ENCODE measurements at regions not wholly inside any gene's neighbourhood (a gene's known extent, or its start where the extent isn't known, plus 50 kb on each side); places are given as distances from the start of the nearest gene placed in this dataset.

DNA sequence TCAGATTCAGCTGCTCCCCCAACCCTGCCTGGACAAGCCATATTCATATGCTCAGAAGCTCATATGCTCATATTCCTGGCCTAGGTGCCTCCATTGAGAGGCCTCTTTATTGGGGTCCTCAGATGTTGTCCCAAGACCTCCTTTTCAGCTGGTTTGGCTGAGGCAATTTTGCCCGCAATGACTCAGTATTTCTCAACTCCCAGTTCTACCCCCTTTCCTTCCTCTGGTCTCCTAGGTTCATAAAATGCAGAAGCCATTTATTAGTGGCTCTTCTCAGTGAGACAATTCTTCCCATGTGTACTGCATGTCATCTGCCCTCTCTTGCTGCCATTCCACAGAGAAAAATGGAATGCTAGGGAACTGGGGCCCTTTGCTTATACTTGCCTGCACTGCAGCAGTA lies 110.7 kb downstream of the INHBA start:
- Histone ChIP-seq H3K4me1 (ENCODE audit: control insufficient read depth in 2 of 2, insufficient read depth in 2 of 2, low read length in 2 of 2) (no peaks in the 10 kb centered on the region), H3K79me2 (ENCODE audit: control insufficient read depth, insufficient read depth, low read length) (no peaks in the 10 kb centered on the region), H4K20me1 (ENCODE audit: control insufficient read depth, insufficient read depth, low read length, poor library complexity, severe bottlenecking) (no peaks in the 10 kb centered on the region), H3K9ac (ENCODE audit: low read length) (no peak overlapping the region), H3K4me2 (replicated peaks; ENCODE audit: low read depth, low read length, poor library complexity, severe bottlenecking) (no peak overlapping the region), H3K9me3 (ENCODE audit: control extremely low read depth in 1 of 3, control insufficient read depth in 2 of 3, insufficient read depth in 1 of 3, low read length in 2 of 3) (peaks cover 0 to 11% (median 0%) of the 10 kb centered on the region in 3 donors), H3K27me3 (replicated peaks in 1 of 4; ENCODE audit: control extremely low read depth in 1 of 4, control insufficient read depth in 3 of 4, insufficient read depth in 4 of 4, low read length in 3 of 4) (no peaks in the 10 kb centered on the region), H3K4me3 (ENCODE audit: control extremely low read depth in 1 of 5, extremely low read depth in 1 of 5, insufficient read depth in 1 of 5, low read depth in 2 of 5, low read length in 4 of 5) (no peak overlapping the region), H2AFZ (ENCODE audit: insufficient read depth, low read depth, low read length, poor library complexity, severe bottlenecking) (no peak overlapping the region), H3K27ac (ENCODE audit: low read length in 2 of 2) (no peak overlapping the region), H3K36me3 (replicated peaks in 1 of 2; ENCODE audit: control extremely low read depth in 1 of 2, control insufficient read depth in 1 of 2, extremely low read depth in 1 of 2, insufficient read depth in 2 of 2, low read length in 1 of 2) (no peaks in the 10 kb centered on the region)
- Mint-ChIP-seq H3K9me3 (ENCODE audit: insufficient read depth) (peaks cover 4% of the 10 kb centered on the region), H3K27me3 (peaks cover 18% of the 10 kb centered on the region), H3K4me3 (no peak overlapping the region), H3K27ac (no peak overlapping the region), H3K4me1 (no peaks in the 10 kb centered on the region)
- ChIA-PET CTCF (no interaction called here), POLR2A (no interaction called here)
- 88% methylated on average over 1 of the region's 1 CpG for WGBS (ENCODE audit: insufficient coverage)
- DNase-seq: no peak
- TF ChIP-seq EZH2 (IDR thresholded peaks at IDR 0.05; ENCODE audit: borderline replicate concordance, insufficient read depth, low read depth, low read length, poor library complexity, severe bottlenecking): no peak
- TF ChIP-seq, protein P1, sequence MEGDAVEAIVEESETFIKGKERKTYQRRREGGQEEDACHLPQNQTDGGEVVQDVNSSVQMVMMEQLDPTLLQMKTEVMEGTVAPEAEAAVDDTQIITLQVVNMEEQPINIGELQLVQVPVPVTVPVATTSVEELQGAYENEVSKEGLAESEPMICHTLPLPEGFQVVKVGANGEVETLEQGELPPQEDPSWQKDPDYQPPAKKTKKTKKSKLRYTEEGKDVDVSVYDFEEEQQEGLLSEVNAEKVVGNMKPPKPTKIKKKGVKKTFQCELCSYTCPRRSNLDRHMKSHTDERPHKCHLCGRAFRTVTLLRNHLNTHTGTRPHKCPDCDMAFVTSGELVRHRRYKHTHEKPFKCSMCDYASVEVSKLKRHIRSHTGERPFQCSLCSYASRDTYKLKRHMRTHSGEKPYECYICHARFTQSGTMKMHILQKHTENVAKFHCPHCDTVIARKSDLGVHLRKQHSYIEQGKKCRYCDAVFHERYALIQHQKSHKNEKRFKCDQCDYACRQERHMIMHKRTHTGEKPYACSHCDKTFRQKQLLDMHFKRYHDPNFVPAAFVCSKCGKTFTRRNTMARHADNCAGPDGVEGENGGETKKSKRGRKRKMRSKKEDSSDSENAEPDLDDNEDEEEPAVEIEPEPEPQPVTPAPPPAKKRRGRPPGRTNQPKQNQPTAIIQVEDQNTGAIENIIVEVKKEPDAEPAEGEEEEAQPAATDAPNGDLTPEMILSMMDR (IDR thresholded peaks at IDR 0.05): no peak
- ATAC-seq (ENCODE audit: low read depth): no peak
- intact Hi-C loops (cut with micrococcal nuclease): no loop called here

DNA sequence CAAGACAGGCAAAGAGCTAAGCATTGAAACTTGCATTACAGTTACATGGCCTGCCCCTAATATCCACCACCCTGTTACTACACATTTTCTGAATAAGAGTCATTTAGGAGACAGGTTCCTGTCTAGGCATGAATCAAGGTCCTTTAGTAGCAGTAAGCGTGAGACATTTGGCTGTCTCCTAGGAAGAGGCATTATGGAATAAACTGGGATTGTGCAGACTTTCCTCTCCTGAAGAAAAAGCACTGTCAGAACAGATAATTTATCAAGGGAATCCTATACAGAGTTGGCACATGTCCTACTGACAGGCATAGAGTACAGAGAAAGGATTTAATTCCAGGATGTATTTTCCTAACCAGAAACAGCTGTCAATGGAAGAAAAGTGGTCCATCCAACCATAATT lies 111.9 kb downstream of the INHBA start:
- DNase-seq: no peak
- no CpG with 5 or more reads among the region's 1 CpG for WGBS (ENCODE audit: insufficient coverage)
- H3K9me3 Mint-ChIP-seq (ENCODE audit: insufficient read depth): peaks cover 4% of the 10 kb centered on the region
- no peak for ATAC-seq (ENCODE audit: low read depth)
- no peaks in the 10 kb centered on the region for H4K20me1 ChIP-seq (ENCODE audit: control insufficient read depth, insufficient read depth, low read length, poor library complexity, severe bottlenecking)
- H3K27me3 ChIP-seq (replicated peaks in 1 of 4; ENCODE audit: control extremely low read depth in 1 of 4, control insufficient read depth in 3 of 4, insufficient read depth in 4 of 4, low read length in 3 of 4): no peaks in the 10 kb centered on the region
- no peaks in the 10 kb centered on the region for H3K79me2 ChIP-seq (ENCODE audit: control insufficient read depth, insufficient read depth, low read length)
- H3K36me3 ChIP-seq (replicated peaks in 1 of 2; ENCODE audit: control extremely low read depth in 1 of 2, control insufficient read depth in 1 of 2, extremely low read depth in 1 of 2, insufficient read depth in 2 of 2, low read length in 1 of 2): no peaks in the 10 kb centered on the region
- H3K27ac ChIP-seq (ENCODE audit: low read length in 2 of 2): no peak overlapping the region
- intact Hi-C loops (cut with micrococcal nuclease): no loop called here
- no peak overlapping the region for H2AFZ ChIP-seq (ENCODE audit: insufficient read depth, low read depth, low read length, poor library complexity, severe bottlenecking)
- H3K4me1 Mint-ChIP-seq: no peaks in the 10 kb centered on the region
- H3K27me3 Mint-ChIP-seq: peaks cover 18% of the 10 kb centered on the region
- ChIA-PET CTCF (no interaction called here), POLR2A (no interaction called here)
- no peak overlapping the region for H3K4me3 Mint-ChIP-seq
- no peak overlapping the region for H3K27ac Mint-ChIP-seq
- no peak overlapping the region for H3K9ac ChIP-seq (ENCODE audit: low read length)
- H3K4me3 ChIP-seq (ENCODE audit: control extremely low read depth in 1 of 5, extremely low read depth in 1 of 5, insufficient read depth in 1 of 5, low read depth in 2 of 5, low read length in 4 of 5): no peak overlapping the region
- no peak for TF ChIP-seq EZH2 (IDR thresholded peaks at IDR 0.05; ENCODE audit: borderline replicate concordance, insufficient read depth, low read depth, low read length, poor library complexity, severe bottlenecking)
- TF ChIP-seq, protein P1 (IDR thresholded peaks at IDR 0.05): no peak
- no peaks in the 10 kb centered on the region for H3K4me1 ChIP-seq (ENCODE audit: control insufficient read depth in 2 of 2, insufficient read depth in 2 of 2, low read length in 2 of 2)
- no peak overlapping the region for H3K4me2 ChIP-seq (replicated peaks; ENCODE audit: low read depth, low read length, poor library complexity, severe bottlenecking)
- peaks cover 0 to 5% (median 0%) of the 10 kb centered on the region in 3 donors for H3K9me3 ChIP-seq (ENCODE audit: control extremely low read depth in 1 of 3, control insufficient read depth in 2 of 3, insufficient read depth in 1 of 3, low read length in 2 of 3)
